GM13976 (cell line): ENCODE measurements at regions not wholly inside any gene's neighbourhood (a gene's known extent, or its start where the extent isn't known, plus 50 kb on each side); places are given as distances from the start of the nearest gene placed in this dataset.

Experiments used
- DNase-seq: peaks from one replicate; pipeline ENCODE4 v3.0.0; 2012; ENCODE audit warnings: low spot score
- in situ Hi-C: fragments of 300-500 bp; cut with MboI; formaldehyde crosslinking; loops from one replicate; pipeline ENCODE4 v1.12.0; 2022; ENCODE audit warnings: low sequenced_read_pairs, mixed read lengths, inconsistent platforms; ENCODE audit not compliant: unreplicated experiment
- TF ChIP-seq, protein P1 (sequence below): IDR thresholded peaks from 2 replicates; pipeline ENCODE4 v1.5.1; 2012; ENCODE audit warnings: borderline replicate concordance, mild to moderate bottlenecking; ENCODE audit not compliant: insufficient read depth; ENCODE audit errors: extremely low read depth, missing control alignments, control extremely low read depth

DNA sequence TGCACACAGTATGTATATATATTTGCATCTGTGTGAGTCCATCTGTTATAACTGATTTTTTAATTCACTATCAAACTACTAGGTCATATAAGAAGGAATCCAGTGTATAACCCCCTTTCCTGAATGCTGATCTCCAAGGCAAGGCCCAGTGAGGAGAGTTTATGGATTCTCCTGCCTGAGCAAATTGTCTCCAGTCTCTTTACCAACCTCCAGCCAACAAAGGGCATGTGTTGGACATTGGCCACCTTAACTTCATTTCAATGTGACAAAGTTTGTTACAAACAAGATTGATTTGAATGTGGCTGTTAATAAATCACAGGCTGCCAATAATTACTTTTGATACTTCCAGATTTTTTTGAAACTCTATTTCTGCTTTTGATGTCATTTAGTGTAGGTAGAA lies 191.6 kb downstream of the HAO1 start:
- in situ Hi-C loops: no loop called here
- no peak for DNase-seq
- TF ChIP-seq, protein P1, sequence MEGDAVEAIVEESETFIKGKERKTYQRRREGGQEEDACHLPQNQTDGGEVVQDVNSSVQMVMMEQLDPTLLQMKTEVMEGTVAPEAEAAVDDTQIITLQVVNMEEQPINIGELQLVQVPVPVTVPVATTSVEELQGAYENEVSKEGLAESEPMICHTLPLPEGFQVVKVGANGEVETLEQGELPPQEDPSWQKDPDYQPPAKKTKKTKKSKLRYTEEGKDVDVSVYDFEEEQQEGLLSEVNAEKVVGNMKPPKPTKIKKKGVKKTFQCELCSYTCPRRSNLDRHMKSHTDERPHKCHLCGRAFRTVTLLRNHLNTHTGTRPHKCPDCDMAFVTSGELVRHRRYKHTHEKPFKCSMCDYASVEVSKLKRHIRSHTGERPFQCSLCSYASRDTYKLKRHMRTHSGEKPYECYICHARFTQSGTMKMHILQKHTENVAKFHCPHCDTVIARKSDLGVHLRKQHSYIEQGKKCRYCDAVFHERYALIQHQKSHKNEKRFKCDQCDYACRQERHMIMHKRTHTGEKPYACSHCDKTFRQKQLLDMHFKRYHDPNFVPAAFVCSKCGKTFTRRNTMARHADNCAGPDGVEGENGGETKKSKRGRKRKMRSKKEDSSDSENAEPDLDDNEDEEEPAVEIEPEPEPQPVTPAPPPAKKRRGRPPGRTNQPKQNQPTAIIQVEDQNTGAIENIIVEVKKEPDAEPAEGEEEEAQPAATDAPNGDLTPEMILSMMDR: no peak

DNA sequence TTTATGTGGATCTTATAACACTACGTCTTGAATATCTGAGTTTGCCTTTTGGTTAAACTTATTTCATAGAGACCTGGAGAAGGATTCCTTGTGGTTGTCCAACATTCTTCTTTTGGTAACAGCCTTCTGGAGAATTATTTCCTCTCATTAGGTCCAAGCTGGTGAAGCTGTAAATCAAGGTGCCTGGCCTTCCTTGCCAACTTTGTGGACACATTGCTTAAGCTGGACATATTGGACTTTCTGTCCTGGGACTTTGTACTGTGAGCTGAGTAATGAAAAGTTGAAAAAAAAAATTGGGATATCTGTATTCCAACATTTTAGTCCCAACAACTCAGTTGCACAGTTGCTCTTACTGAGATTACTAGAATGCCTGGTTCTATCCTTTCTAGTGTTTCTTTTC lies 186.2 kb downstream of the HAO1 start:
- TF ChIP-seq, protein P1: no peak
- DNase-seq: no peak
- in situ Hi-C loops: no loop called here

DNA sequence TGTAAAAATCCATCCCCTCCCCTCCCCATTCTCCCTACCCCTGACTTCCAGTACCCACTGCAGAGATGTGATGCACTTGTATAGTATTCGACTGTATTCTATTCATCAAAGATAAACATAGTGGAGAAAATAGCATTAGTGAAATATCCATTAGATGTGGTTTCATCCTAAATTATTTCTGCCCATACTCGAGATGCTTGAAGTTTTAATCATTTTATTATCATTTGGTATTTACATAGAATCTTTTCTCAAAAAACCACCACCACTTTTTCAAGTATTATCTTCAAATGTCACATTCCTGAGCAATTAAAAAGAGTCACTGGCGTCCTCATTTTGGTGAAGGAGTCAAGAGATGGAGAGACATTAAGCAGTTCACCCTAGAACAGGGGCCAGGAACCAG lies 181.9 kb downstream of the HAO1 start:
- in situ Hi-C loops: no loop called here
- TF ChIP-seq, protein P1: no peak
- DNase-seq: no peak

DNA sequence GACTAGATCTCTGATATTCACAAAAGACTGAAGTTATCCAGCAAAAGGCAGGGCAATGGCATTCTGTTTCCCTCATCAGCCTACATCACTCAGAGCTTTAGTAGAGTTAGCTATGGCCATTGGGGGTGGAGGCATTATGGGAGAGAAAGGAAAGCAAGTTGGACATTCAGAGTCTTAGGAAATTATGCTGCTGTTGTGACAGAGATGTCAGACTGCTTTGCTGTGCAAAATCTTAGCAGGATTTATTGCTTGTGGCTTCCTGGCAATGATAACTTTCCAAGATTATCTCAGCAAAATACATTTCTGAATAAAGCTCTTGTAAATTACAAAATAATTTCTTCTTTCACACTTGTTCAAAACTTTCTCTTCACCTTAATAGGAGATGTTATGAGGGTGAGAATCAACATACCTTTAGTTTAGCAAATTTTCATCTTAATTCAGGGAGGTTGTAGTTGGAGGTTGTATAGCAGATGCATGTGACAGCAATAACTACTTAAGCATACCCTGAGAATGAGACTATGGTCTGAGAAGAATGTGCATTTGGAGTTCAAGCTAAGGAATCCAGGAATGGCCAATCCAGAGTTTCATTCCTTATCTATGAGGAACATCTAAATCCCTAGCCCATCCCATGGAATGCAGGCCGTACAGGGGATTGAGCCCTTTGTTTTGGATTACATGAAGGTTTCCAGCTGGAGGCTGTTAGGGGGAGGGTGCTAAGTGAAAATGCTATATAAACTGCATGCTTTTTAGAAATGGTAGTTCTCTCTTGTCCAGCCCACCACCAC lies 179.8 kb downstream of the HAO1 start:
- DNase-seq: no peak
- in situ Hi-C loops: no loop called here
- TF ChIP-seq, protein P1: no peak

DNA sequence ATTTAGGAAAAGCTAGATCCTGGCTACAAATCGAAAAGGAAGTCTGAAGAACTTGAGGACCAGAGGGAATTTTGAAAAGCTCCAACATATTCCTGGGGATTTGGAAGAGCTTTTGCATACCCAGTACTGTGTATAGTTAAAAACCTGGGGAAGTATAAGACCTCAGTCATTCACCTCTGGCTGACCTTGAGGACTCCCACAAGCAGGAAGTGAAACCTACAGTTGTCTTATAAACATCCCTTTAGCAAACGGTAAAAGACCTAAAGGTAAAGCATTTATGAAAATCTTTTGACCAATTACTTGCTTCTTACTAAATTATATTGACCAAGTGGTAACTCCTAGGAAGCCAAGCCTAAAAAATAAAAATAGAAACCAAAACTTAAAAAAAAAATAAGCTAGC lies 175.0 kb downstream of the HAO1 start:
- in situ Hi-C loops: no loop called here

DNA sequence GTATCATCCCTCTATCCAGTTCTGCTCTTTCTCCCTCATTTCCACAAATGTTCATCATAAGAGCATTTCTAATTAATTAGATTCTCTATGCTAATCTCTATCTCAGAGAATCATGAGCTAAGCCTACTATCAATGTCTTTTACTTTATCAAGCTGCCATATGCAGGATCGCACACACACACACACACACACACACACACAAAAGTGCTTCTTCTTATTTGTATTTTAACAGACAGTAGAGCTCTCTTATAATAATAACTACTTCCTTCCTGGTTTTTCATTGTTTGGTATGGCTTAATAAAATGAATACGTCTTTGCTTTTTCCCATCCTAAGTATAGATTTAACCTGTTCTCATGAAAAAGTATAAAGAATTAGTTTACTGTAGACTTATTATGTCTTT lies 170.2 kb downstream of the HAO1 start:
- in situ Hi-C loops: no loop called here
- TF ChIP-seq, protein P1: no peak
- no peak for DNase-seq

More for the DNA sequence above, 175.0 kb downstream of the HAO1 start:
- TF ChIP-seq, protein P1: no peak
- no peak for DNase-seq
